Activated CD4-positive, alpha-beta T cell treated with anti-CD3 and anti-CD28 coated beads, Interleukin-2, amount 10 ng/mL, durations not matched to agents 24 days and 14 days (primary cell): ENCODE measurements at regions not wholly inside any gene's neighbourhood (a gene's known extent, or its start where the extent isn't known, plus 50 kb on each side); places are given as distances from the start of the nearest gene placed in this dataset.
A peak's percentile ranks its signal among the peaks of the same experiment; 100 is the strongest.

Experiments used
- DNase-seq: peaks from one replicate; pipeline ENCODE4 v3.0.0; 2022
- H3K27ac Mint-ChIP-seq: one replicate; pipeline ENCODE4 v1.8.0; 2022; ENCODE audit warnings: mild to moderate bottlenecking, mixed read lengths
- H3K27me3 Mint-ChIP-seq: one replicate; pipeline ENCODE4 v1.8.0; 2022; ENCODE audit warnings: mixed read lengths
- H3K36me3 Mint-ChIP-seq: one replicate; pipeline ENCODE4 v1.8.0; 2022; ENCODE audit warnings: low read depth, mild to moderate bottlenecking, mixed read lengths
- H3K4me1 Mint-ChIP-seq: one replicate; pipeline ENCODE4 v1.8.0; 2021; ENCODE audit warnings: mixed read lengths
- H3K4me3 Mint-ChIP-seq: one replicate; pipeline ENCODE4 v1.8.0; 2022; ENCODE audit warnings: mild to moderate bottlenecking, moderate library complexity, mixed read lengths
- H3K9me3 Mint-ChIP-seq: one replicate; pipeline ENCODE4 v1.8.0; 2021; ENCODE audit warnings: mixed read lengths
- intact Hi-C: fragments of 100-400 bp; cut with micrococcal nuclease; formaldehyde crosslinking; loops from one replicate; pipeline ENCODE4 v1.15.1; 2023

DNA sequence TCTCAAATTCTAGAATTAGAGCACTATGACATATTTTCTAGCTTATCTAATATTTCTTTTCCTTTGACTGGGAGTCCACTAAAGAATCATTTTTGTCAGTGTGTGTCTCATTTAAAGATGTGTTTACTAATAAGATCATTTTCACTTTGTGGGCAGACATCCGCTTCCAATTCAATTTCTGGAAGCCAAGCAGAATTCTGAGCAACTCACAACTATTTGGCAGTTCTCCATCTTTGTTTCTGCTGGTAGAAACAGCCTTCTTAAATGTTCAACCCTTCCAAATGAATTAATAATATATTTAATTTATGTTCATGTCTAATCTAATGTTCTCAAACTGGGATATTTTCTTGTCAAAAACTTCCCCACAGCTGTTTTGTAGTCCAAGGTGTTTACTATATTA lies 411.8 kb downstream of the KCTD12 start:
- intact Hi-C loops = loop anchor here (5.0 kb wide), 1 partner anchor 428 kb away; no protein-coding TSS in a partner anchor
- no peak for DNase-seq
- no peaks in the 10 kb centered on the region for H3K36me3 Mint-ChIP-seq
- H3K9me3 Mint-ChIP-seq = no peaks in the 10 kb centered on the region
- H3K27me3 Mint-ChIP-seq = peaks cover 1% of the 10 kb centered on the region
- H3K4me3 Mint-ChIP-seq = no peak overlapping the region
- H3K27ac Mint-ChIP-seq = no peak overlapping the region
- H3K4me1 Mint-ChIP-seq = no peaks in the 10 kb centered on the region

DNA sequence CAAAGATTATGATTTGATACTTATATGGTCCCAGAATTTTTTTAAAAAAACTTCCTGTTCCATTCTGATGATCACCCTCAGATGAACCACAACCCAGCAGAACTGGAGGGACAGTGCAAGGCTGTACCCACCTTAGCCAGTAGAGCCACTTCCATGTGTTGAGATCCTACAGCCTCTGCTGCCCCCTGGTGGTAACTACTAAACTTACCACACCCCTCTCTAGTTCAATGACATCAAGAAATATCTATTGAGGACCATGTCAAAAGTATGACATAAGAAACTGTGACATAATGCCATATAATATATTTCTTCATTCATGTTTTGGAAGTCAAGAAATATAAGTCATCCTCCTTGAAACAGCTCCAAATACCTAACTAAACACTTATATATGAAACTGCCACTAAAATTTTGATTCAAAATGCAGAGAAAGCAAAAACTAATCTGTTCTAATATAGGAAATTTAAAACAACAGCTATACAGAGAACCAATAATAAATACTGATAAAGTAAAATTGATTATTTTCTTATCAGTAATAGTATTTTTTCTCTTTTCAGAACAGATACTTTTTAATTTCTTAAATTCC lies 412.6 kb downstream of the KCTD12 start:
- intact Hi-C loops = loop anchor here (1.0 to 5.0 kb wide), 3 partner anchors 429 to 779 kb away; no protein-coding TSS in a partner anchor
- H3K36me3 Mint-ChIP-seq = no peaks in the 10 kb centered on the region
- H3K4me3 Mint-ChIP-seq = no peak overlapping the region
- no peaks in the 10 kb centered on the region for H3K9me3 Mint-ChIP-seq
- H3K27ac Mint-ChIP-seq = no peak overlapping the region
- peak; percentile 89 for DNase-seq
- no peaks in the 10 kb centered on the region for H3K4me1 Mint-ChIP-seq
- H3K27me3 Mint-ChIP-seq = peaks cover 1% of the 10 kb centered on the region

GRCh38 chr13:76472916-76473315 lies 413.3 kb downstream of the KCTD12 start:
- no peaks in the 10 kb centered on the region for H3K4me1 Mint-ChIP-seq
- no peaks in the 10 kb centered on the region for H3K9me3 Mint-ChIP-seq
- no peak overlapping the region for H3K4me3 Mint-ChIP-seq
- H3K27ac Mint-ChIP-seq = no peak overlapping the region
- peaks cover 1% of the 10 kb centered on the region for H3K27me3 Mint-ChIP-seq
- DNase-seq = no peak
- H3K36me3 Mint-ChIP-seq = no peaks in the 10 kb centered on the region
- intact Hi-C loops = loop anchor here (1.0 to 5.0 kb wide), 3 partner anchors 429 to 778 kb away; no protein-coding TSS in a partner anchor

DNA sequence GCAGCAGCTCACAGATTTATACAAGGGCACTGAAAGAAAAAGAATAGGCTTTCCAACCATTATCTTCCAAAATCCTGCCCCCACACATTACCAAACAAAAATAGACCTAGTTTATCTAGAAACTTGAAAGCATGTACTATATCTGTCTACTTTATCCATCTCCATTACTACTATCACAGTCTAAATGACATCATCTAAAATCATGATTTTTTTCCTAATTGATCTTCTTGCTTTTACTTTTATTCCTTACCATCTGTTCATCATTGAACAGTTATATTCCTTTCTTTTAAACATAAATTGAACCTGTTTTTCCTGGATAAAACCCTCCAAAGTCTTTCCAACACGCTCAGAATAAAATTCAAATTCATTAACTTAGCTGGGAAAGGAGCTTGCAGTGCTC lies 414.7 kb downstream of the KCTD12 start:
- Mint-ChIP-seq H3K27ac (no peak overlapping the region), H3K9me3 (no peaks in the 10 kb centered on the region), H3K27me3 (peaks cover 1% of the 10 kb centered on the region), H3K4me3 (no peak overlapping the region), H3K4me1 (no peaks in the 10 kb centered on the region), H3K36me3 (no peaks in the 10 kb centered on the region)
- no peak for DNase-seq
- intact Hi-C loops = loop anchor here (5.0 kb wide), 1 partner anchor 431 kb away; no protein-coding TSS in a partner anchor

DNA sequence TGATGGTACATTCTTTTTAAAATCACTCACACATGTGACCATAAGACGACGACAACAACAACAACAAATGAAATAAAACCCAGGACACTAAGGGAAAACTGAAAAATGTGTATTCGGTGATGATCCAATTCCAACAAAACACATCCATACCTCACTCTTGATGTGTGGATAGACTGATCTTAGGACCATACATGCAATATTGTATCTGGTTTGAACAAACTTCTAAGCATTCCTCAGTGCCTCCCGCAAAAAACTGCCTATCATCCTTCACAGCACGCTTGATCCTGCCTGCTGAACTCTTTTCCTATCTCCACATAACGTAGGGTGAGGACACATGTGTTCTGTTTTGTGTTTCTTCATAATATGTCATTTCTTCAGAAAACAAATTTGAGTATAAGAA lies 415.2 kb downstream of the KCTD12 start:
- Mint-ChIP-seq H3K27ac (no peak overlapping the region), H3K4me1 (no peaks in the 10 kb centered on the region), H3K36me3 (no peaks in the 10 kb centered on the region), H3K4me3 (no peak overlapping the region), H3K27me3 (peaks cover 1% of the 10 kb centered on the region), H3K9me3 (no peaks in the 10 kb centered on the region)
- no peak for DNase-seq
- intact Hi-C loops = loop anchor here (5.0 kb wide), 1 partner anchor 431 kb away; no protein-coding TSS in a partner anchor

GRCh38 chr13:76466043-76466442 lies 420.2 kb downstream of the KCTD12 start:
- no peaks in the 10 kb centered on the region for H3K27me3 Mint-ChIP-seq
- intact Hi-C loops = no loop called here
- no peaks in the 10 kb centered on the region for H3K9me3 Mint-ChIP-seq
- H3K36me3 Mint-ChIP-seq = no peaks in the 10 kb centered on the region
- H3K27ac Mint-ChIP-seq = no peak overlapping the region
- DNase-seq = no peak
- H3K4me1 Mint-ChIP-seq = no peaks in the 10 kb centered on the region
- no peak overlapping the region for H3K4me3 Mint-ChIP-seq

DNA sequence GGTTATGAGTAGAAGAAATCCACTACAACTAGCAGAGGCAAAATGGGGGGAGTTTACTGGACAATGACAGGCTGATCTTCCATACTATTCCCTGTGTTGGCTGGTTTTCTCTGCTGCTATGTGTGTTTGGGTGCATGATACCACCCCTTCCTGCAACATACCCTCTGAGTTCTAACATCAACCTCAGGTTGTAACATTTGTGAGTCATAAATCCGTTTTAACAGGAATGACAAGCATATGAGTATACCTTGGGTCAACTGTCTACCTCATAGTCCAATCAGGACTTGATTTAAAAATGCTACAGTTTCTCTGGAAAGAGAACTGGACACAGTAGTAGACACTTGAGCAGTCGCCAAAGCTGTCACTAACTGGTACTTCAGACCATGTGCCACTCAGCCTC lies 422.9 kb downstream of the KCTD12 start:
- Mint-ChIP-seq H3K27ac (no peak overlapping the region), H3K4me1 (no peaks in the 10 kb centered on the region), H3K36me3 (no peaks in the 10 kb centered on the region), H3K27me3 (no peaks in the 10 kb centered on the region), H3K4me3 (no peak overlapping the region), H3K9me3 (no peaks in the 10 kb centered on the region)
- intact Hi-C loops = loop anchor here (5.0 kb wide), 1 partner anchor 776 kb away; no protein-coding TSS in a partner anchor
- no peak for DNase-seq

- Mint-ChIP-seq H3K4me3 (no peak overlapping the region), H3K9me3 (no peaks in the 10 kb centered on the region), H3K27me3 (no peaks in the 10 kb centered on the region), H3K36me3 (no peaks in the 10 kb centered on the region), H3K4me1 (no peaks in the 10 kb centered on the region), H3K27ac (no peak overlapping the region)
- DNase-seq = no peak
- intact Hi-C loops = loop anchor here (5.0 kb wide), 1 partner anchor 775 kb away; no protein-coding TSS in a partner anchor
Measured at GRCh38 chr13:76461999-76462398, 424.2 kb downstream of the KCTD12 start.

- no peaks in the 10 kb centered on the region for H3K36me3 Mint-ChIP-seq
- no peak overlapping the region for H3K27ac Mint-ChIP-seq
- H3K4me3 Mint-ChIP-seq = no peak overlapping the region
- intact Hi-C loops = loop anchor here (5.0 kb wide), 1 partner anchor 774 kb away; no protein-coding TSS in a partner anchor
- H3K9me3 Mint-ChIP-seq = no peaks in the 10 kb centered on the region
- DNase-seq = no peak
- H3K27me3 Mint-ChIP-seq = no peaks in the 10 kb centered on the region
- no peaks in the 10 kb centered on the region for H3K4me1 Mint-ChIP-seq
Measured at GRCh38 chr13:76461484-76461883, 424.7 kb downstream of the KCTD12 start.

- no peak for DNase-seq
- H3K9me3 Mint-ChIP-seq = no peaks in the 10 kb centered on the region
- no peaks in the 10 kb centered on the region for H3K36me3 Mint-ChIP-seq
- no peaks in the 10 kb centered on the region for H3K4me1 Mint-ChIP-seq
- H3K4me3 Mint-ChIP-seq = no peak overlapping the region
- no peaks in the 10 kb centered on the region for H3K27me3 Mint-ChIP-seq
- no peak overlapping the region for H3K27ac Mint-ChIP-seq
- intact Hi-C loops = loop anchor here (5.0 kb wide), 1 partner anchor 773 kb away; no protein-coding TSS in a partner anchor
Measured at GRCh38 chr13:76459863-76460262, 426.3 kb downstream of the KCTD12 start.

DNA sequence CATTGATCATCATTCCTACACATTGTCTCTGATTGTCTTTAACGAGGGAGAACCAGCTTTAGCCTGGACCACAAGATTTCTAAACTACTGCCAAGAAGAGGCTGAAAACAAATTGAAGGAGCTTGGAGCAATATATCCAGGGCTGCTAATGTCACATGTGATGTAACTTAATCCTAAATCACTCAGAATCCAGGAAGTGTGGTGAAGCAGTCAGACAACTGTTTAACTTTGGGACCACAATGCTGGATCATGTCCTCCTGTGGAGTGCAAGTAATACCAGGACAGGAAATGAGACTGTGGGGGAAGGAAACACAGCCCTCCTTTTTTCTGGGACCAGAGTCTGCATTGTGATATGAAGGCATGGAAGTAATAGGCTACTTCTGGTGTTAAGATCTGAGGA lies 430.2 kb downstream of the KCTD12 start:
- peaks cover 3% of the 10 kb centered on the region for H3K9me3 Mint-ChIP-seq
- no peaks in the 10 kb centered on the region for H3K27me3 Mint-ChIP-seq
- intact Hi-C loops = no loop called here
- no peaks in the 10 kb centered on the region for H3K36me3 Mint-ChIP-seq
- H3K4me3 Mint-ChIP-seq = no peak overlapping the region
- no peaks in the 10 kb centered on the region for H3K4me1 Mint-ChIP-seq
- no peak overlapping the region for H3K27ac Mint-ChIP-seq
- DNase-seq = no peak

GRCh38 chr13:76454991-76455390 lies 431.2 kb downstream of the KCTD12 start:
- no peaks in the 10 kb centered on the region for H3K27me3 Mint-ChIP-seq
- intact Hi-C loops = no loop called here
- no peak overlapping the region for H3K4me3 Mint-ChIP-seq
- peaks cover 3% of the 10 kb centered on the region for H3K9me3 Mint-ChIP-seq
- no peak for DNase-seq
- H3K27ac Mint-ChIP-seq = no peak overlapping the region
- no peaks in the 10 kb centered on the region for H3K4me1 Mint-ChIP-seq
- H3K36me3 Mint-ChIP-seq = no peaks in the 10 kb centered on the region

DNA sequence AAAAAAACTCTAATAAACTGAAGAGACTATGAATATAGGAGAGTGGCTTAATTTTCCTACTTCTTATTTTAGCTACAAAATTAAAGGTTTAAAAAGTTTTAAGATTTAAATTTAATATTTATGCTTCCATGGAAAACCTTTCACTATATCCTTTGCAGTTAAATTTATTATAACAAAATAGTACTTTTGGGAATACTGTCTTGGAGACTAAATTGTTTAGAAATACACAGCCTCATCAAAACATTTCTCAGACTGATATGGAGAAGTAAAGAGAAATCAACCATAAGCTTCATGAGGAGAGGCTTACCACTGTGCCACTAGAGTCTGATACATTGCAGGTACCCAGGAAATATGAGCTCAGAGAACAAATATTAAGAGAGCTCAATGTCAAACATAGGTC lies 436.5 kb downstream of the KCTD12 start:
- Mint-ChIP-seq H3K4me1 (no peaks in the 10 kb centered on the region), H3K36me3 (no peaks in the 10 kb centered on the region), H3K27ac (no peak overlapping the region), H3K4me3 (no peak overlapping the region), H3K27me3 (no peaks in the 10 kb centered on the region), H3K9me3 (peaks cover 3% of the 10 kb centered on the region)
- DNase-seq = no peak
- intact Hi-C loops = no loop called here

DNA sequence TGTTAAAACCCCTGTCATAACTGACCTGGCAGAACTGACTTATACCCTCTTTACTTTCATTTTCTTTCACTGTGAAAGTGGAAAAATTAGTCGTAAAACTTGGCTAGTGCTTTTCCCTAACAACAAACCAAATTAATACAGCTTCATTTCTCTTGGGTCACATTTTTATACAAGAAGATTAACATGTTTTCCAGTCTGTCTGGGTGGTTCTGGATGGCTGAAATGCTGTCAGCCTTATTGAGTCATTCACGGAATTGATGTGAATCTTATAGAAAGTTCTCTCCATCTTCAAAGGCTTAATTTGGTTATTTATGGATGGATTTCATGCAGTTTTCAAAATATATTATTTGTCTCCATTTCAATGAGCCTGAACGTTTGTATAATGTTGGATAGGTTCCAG lies 440.0 kb downstream of the KCTD12 start:
- Mint-ChIP-seq H3K27ac (no peak overlapping the region), H3K4me1 (no peaks in the 10 kb centered on the region), H3K36me3 (no peaks in the 10 kb centered on the region), H3K4me3 (no peak overlapping the region), H3K27me3 (no peaks in the 10 kb centered on the region), H3K9me3 (no peaks in the 10 kb centered on the region)
- DNase-seq = no peak
- intact Hi-C loops = no loop called here

- Mint-ChIP-seq H3K27ac (no peak overlapping the region), H3K27me3 (no peaks in the 10 kb centered on the region), H3K9me3 (no peaks in the 10 kb centered on the region), H3K4me1 (no peaks in the 10 kb centered on the region), H3K4me3 (no peak overlapping the region), H3K36me3 (no peaks in the 10 kb centered on the region)
- intact Hi-C loops = no loop called here
- DNase-seq = no peak
Measured at GRCh38 chr13:76440568-76440967, 445.6 kb downstream of the KCTD12 start.
